ENCODE measurements at regions not wholly inside any gene's neighbourhood (a gene's known extent, or its start where the extent isn't known, plus 50 kb on each side); places are given as distances from the start of the nearest gene placed in this dataset.

DNA sequence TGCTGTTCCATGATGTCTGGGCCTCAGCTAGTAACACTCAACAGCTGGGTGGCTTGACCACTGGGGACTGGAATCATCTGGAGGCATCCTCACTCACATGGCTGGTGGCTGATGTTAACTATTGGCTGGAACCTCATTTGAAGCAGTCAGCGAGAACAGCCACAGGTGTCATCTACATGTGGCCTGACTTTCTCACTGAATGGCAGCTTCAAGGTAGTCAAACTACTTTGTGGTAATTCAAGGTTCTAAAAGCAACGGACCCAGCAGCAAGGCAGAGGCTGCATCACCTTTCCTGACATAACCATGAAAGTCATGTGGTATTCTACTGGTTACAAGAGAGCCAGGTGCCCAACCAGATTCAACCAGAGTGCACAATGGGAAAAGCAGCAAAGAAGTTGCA is 115.9 kb upstream of the DST start:
- DNase-seq (ENCODE audit: low read depth, low spot score), result no peak
- CTCF ChIA-PET, result interaction anchor here (1.0 to 4.2 kb wide), 3 partner anchors 41 to 121 kb away, joined by 4 to 29 read pairs (median 20); no protein-coding TSS in a partner anchor

DNA sequence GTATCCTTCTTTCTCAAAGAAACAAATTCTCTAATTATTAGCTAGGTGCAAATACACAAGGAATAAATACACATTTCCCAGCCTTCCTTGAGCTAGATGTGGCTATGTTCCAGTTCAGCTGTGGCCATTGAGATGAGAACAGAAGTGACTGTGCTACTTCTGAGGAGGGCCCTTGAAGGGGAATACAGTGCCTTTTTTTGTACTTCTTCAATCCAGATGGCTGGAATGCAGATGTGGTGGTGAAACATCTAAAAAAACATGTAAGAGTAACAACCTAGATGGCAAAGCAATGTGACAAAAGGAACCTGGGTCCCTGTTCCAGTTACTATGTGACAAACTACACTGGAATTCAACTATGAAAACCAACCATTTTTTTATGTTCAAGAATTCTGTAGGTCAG is 115.4 kb upstream of the DST start:
- intact Hi-C loops (cut with micrococcal nuclease), result loop anchor here (5.0 kb wide), 3 partner anchors 84 to 401 kb away; no protein-coding TSS in a partner anchor
- H3K27ac ChIP-seq (ENCODE audit: low read depth, low read length), result peak overlapping the region; percentile 97

More for the DNA sequence above, 115.9 kb upstream of the DST start:
- H3K4me2 ChIP-seq (ENCODE audit: low read length), result peak overlapping the region; percentile 57
- ChIA-PET RAD21 (ENCODE audit: low non-redundant PET in 1 of 2, low total read pairs in 2 of 2, uncharacterized antibody in 2 of 2, unreplicated experiment in 2 of 2) (interaction anchor here (0.6 to 1.2 kb wide), 2 partner anchors 50 to 86 kb away, joined by 3 read pairs; no protein-coding TSS in a partner anchor), POLR2A (no interaction called here)
- no peak overlapping the region for H3K4me3 ChIP-seq (replicated peaks in 1 of 2; ENCODE audit: low read depth in 1 of 2, low read length in 2 of 2)
- H3K79me2 ChIP-seq (ENCODE audit: insufficient read depth, low read length), result peaks cover 97% of the 10 kb centered on the region
- peak overlapping the region; percentile 97 for H3K27ac ChIP-seq (ENCODE audit: low read depth, low read length)
- TF ChIP-seq, protein P1, sequence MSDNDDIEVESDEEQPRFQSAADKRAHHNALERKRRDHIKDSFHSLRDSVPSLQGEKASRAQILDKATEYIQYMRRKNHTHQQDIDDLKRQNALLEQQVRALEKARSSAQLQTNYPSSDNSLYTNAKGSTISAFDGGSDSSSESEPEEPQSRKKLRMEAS (IDR thresholded peaks at IDR 0.05), result peak; percentile 46; the same call in 1 of the 2 replicates
- TF ChIP-seq EZH2 (IDR thresholded peaks at IDR 0.05), result no peak
- no peaks in the 10 kb centered on the region for H4K20me1 ChIP-seq (ENCODE audit: insufficient read depth)
- intact Hi-C loops (cut with micrococcal nuclease), result loop anchor here (5.0 kb wide), 3 partner anchors 84 to 401 kb away; no protein-coding TSS in a partner anchor
- no peaks in the 10 kb centered on the region for H3K9me2 ChIP-seq (ENCODE audit: insufficient read depth)
- H3K9me3 ChIP-seq (ENCODE audit: control insufficient read depth in 1 of 2, insufficient read depth in 1 of 2, low read depth in 1 of 2, low read length in 2 of 2), result no peaks in the 10 kb centered on the region
- H3K36me3 ChIP-seq (ENCODE audit: control insufficient read depth in 1 of 2, insufficient read depth in 2 of 2, low read length in 2 of 2), result peaks cover 0 to 5% of the 10 kb centered on the region in 2 experiments; a peak in 1 of 4 replicates
- no TSS peak for BruUV-seq (replicated peaks)
- ATAC-seq, result peak; percentile 23; the same call in 1 of the 2 replicates
- H2AFZ ChIP-seq (ENCODE audit: low read depth, low read length, poor library complexity, severe bottlenecking), result no peak overlapping the region
- no peaks in the 10 kb centered on the region for H3K27me3 ChIP-seq (ENCODE audit: insufficient read depth, low read length)
- H3K9ac ChIP-seq (ENCODE audit: low read length), result no peak overlapping the region
- peaks cover 70 to 75% of the 10 kb centered on the region in 2 experiments for H3K4me1 ChIP-seq (ENCODE audit: control insufficient read depth in 1 of 2, insufficient read depth in 2 of 2, low read length in 2 of 2)

More for the DNA sequence above, 115.4 kb upstream of the DST start:
- H3K4me1 ChIP-seq (ENCODE audit: control insufficient read depth in 1 of 2, insufficient read depth in 2 of 2, low read length in 2 of 2), result peaks cover 74 to 77% of the 10 kb centered on the region in 2 experiments
- ChIA-PET CTCF (interaction anchor here (1.0 to 4.2 kb wide), 3 partner anchors 41 to 120 kb away, joined by 4 to 29 read pairs (median 20); no protein-coding TSS in a partner anchor), RAD21 (ENCODE audit: low non-redundant PET in 1 of 2, low total read pairs in 2 of 2, uncharacterized antibody in 2 of 2, unreplicated experiment in 2 of 2) (interaction anchor here in 1 of 2 experiments (1.2 kb wide), 1 partner anchor 50 kb away, joined by 3 read pairs; no protein-coding TSS in a partner anchor), POLR2A (no interaction called here)
- no peaks in the 10 kb centered on the region for H3K9me3 ChIP-seq (ENCODE audit: control insufficient read depth in 1 of 2, insufficient read depth in 1 of 2, low read depth in 1 of 2, low read length in 2 of 2)
- no peak overlapping the region for H3K4me3 ChIP-seq (replicated peaks in 1 of 2; ENCODE audit: low read depth in 1 of 2, low read length in 2 of 2)
- H3K9ac ChIP-seq (ENCODE audit: low read length), result peak overlapping the region; percentile 13; the same call in 1 of the 2 replicates
- no peak overlapping the region for H2AFZ ChIP-seq (ENCODE audit: low read depth, low read length, poor library complexity, severe bottlenecking)
- peaks cover 0 to 5% of the 10 kb centered on the region in 2 experiments; a peak in 1 of 4 replicates for H3K36me3 ChIP-seq (ENCODE audit: control insufficient read depth in 1 of 2, insufficient read depth in 2 of 2, low read length in 2 of 2)
- H3K27me3 ChIP-seq (ENCODE audit: insufficient read depth, low read length), result no peaks in the 10 kb centered on the region
- DNase-seq (ENCODE audit: low read depth, low spot score) (no peak), ATAC-seq (peak; percentile 46)
- BruUV-seq (replicated peaks), result no TSS peak
- peak overlapping the region; percentile 57 for H3K4me2 ChIP-seq (ENCODE audit: low read length)
- H3K79me2 ChIP-seq (ENCODE audit: insufficient read depth, low read length), result peaks cover 97% of the 10 kb centered on the region
- peak; percentile 4; the same call in 1 of the 2 replicates for TF ChIP-seq FOSL1 (IDR thresholded peaks at IDR 0.05; ENCODE audit: low read depth)
- TF ChIP-seq YY1 (IDR thresholded peaks at IDR 0.05; ENCODE audit: extremely low read depth, insufficient replicate concordance, low read depth, low read length), result no peak
- no peaks in the 10 kb centered on the region for H3K9me2 ChIP-seq (ENCODE audit: insufficient read depth)
- H4K20me1 ChIP-seq (ENCODE audit: insufficient read depth), result no peaks in the 10 kb centered on the region
